ENCODE measurements at regions not wholly inside any gene's neighbourhood (a gene's known extent, or its start where the extent isn't known, plus 50 kb on each side); places are given as distances from the start of the nearest gene placed in this dataset.
"Not testable (repeated sequence)": the region's sequence is repeated elsewhere in the genome, so short reads cannot be mapped to it uniquely, and the experiment has no call there.

DNA sequence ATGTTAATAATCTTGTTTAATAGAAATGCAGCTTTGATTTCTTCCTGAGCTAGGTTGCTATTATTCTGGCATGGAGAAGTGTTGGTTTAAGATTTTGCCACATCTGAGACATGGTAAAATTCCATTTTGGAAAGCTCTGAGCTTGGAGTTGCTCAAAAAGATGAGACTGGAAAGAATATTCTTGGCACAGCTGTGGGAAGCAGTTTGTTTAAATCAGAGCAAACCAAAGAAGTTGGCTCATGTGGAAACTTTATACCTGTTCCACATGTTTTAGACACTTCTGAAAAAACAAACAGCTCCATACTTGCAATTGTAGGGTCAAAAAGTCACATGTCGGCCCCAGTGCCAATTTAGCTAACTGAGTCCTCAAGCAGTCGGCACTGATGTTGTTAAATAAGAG lies 116.6 kb downstream of the SLC4A3 start:
- H3K27ac ChIP-seq, result no peak overlapping the region
- H3K9me3 ChIP-seq (ENCODE audit: low read depth), result no peaks in the 10 kb centered on the region
- no peak for TF ChIP-seq CTCF (IDR thresholded peaks at IDR 0.05; ENCODE audit: low read depth, low read length)
- DNase-seq (ENCODE audit: low read depth in 1 of 2, low spot score in 1 of 2), result no peak
- no peak overlapping the region for H3K4me3 ChIP-seq
- H3K36me3 ChIP-seq, result no peaks in the 10 kb centered on the region
- no peaks in the 10 kb centered on the region for H3K4me1 ChIP-seq (ENCODE audit: low read depth)
- H3K27me3 ChIP-seq, result no peaks in the 10 kb centered on the region

DNA sequence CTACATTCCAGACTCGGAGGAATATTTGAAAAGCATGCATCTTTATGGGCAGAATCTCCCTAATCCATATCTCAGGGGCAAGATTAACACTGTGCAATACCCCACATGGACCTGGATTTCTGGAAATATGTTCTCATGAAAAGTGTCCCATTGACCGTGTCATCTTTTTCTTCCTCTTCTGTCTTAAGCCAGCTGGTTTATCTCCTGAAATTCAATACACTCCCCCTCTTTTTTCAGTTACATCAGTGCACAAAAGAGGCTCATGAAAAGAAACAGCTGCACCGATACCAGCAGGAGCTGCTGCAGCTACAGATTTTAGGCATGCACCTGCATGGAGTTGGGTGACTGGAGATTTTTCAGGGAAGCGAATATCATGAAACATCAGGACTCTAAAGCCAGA lies 117.2 kb downstream of the SLC4A3 start:
- no peaks in the 10 kb centered on the region for H3K9me3 ChIP-seq (ENCODE audit: low read depth)
- no peak overlapping the region for H3K4me3 ChIP-seq
- H3K27ac ChIP-seq, result no peak overlapping the region
- no peaks in the 10 kb centered on the region for H3K36me3 ChIP-seq
- H3K4me1 ChIP-seq (ENCODE audit: low read depth), result no peaks in the 10 kb centered on the region
- no peaks in the 10 kb centered on the region for H3K27me3 ChIP-seq
- TF ChIP-seq CTCF (IDR thresholded peaks at IDR 0.05; ENCODE audit: low read depth, low read length), result no peak
- DNase-seq (ENCODE audit: low read depth in 1 of 2, low spot score in 1 of 2), result no peak

- H3K4me1 ChIP-seq (ENCODE audit: low read depth), result no peaks in the 10 kb centered on the region
- H3K36me3 ChIP-seq, result no peaks in the 10 kb centered on the region
- no peaks in the 10 kb centered on the region for H3K27me3 ChIP-seq
- TF ChIP-seq CTCF (IDR thresholded peaks at IDR 0.05; ENCODE audit: low read depth, low read length), result no peak
- DNase-seq (ENCODE audit: low read depth in 1 of 2, low spot score in 1 of 2), result no peak
- H3K9me3 ChIP-seq (ENCODE audit: low read depth), result no peaks in the 10 kb centered on the region
- H3K4me3 ChIP-seq, result no peak overlapping the region
- H3K27ac ChIP-seq, result no peak overlapping the region
Measured at GRCh38 chr2:219747637-219748036, 120.2 kb downstream of the SLC4A3 start.

GRCh38 chr2:219748671-219749570 lies 121.5 kb downstream of the SLC4A3 start:
- no peaks in the 10 kb centered on the region for H3K4me1 ChIP-seq (ENCODE audit: low read depth)
- H3K4me3 ChIP-seq, result no peak overlapping the region
- no peaks in the 10 kb centered on the region for H3K27me3 ChIP-seq
- H3K36me3 ChIP-seq, result no peaks in the 10 kb centered on the region
- no peak overlapping the region for H3K27ac ChIP-seq
- DNase-seq (ENCODE audit: low read depth in 1 of 2, low spot score in 1 of 2), result no peak
- no peak for TF ChIP-seq CTCF (IDR thresholded peaks at IDR 0.05; ENCODE audit: low read depth, low read length)
- no peaks in the 10 kb centered on the region for H3K9me3 ChIP-seq (ENCODE audit: low read depth)

DNA sequence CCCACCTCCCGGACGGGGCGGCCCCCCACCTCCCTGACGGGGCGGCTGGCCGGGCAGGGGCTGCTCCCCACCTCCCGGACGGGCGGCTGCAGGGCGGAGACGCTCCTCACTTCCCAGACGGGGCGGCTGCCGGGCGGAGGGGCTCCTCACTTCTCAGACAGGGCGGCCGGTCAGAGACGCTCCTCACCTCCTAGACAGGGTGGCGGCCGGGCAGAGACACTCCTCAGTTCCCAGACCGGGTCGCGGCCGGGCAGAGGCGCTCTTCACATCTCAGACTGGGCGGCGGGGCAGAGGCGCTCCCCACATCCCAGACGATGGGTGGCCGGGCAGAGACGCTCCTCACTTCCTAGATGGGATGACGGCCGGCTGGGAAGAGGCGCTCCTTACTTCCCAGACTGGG lies 123.7 kb downstream of the SLC4A3 start:
- H3K4me1 ChIP-seq (ENCODE audit: low read depth); H3K36me3 ChIP-seq; H3K4me3 ChIP-seq; H3K27ac ChIP-seq; H3K9me3 ChIP-seq (ENCODE audit: low read depth); H3K27me3 ChIP-seq; DNase-seq (ENCODE audit: low read depth in 1 of 2, low spot score in 1 of 2): not testable (repeated sequence)

GRCh38 chr2:219752726-219753125 lies 125.3 kb downstream of the SLC4A3 start:
- H3K36me3 ChIP-seq, result no peaks in the 10 kb centered on the region
- no peaks in the 10 kb centered on the region for H3K4me1 ChIP-seq (ENCODE audit: low read depth)
- H3K4me3 ChIP-seq, result no peak overlapping the region
- no peaks in the 10 kb centered on the region for H3K9me3 ChIP-seq (ENCODE audit: low read depth)
- peak in 1 of 2 donors; percentile 28 for DNase-seq (ENCODE audit: low read depth in 1 of 2, low spot score in 1 of 2)
- no peak for TF ChIP-seq CTCF (IDR thresholded peaks at IDR 0.05; ENCODE audit: low read depth, low read length)
- H3K27me3 ChIP-seq, result no peaks in the 10 kb centered on the region
- no peak overlapping the region for H3K27ac ChIP-seq

All from cardiac muscle cell (in vitro differentiated cells and primary cell).